ENCODE measurements at regions not wholly inside any gene's neighbourhood (a gene's known extent, or its start where the extent isn't known, plus 50 kb on each side); places are given as distances from the start of the nearest gene placed in this dataset.

DNA sequence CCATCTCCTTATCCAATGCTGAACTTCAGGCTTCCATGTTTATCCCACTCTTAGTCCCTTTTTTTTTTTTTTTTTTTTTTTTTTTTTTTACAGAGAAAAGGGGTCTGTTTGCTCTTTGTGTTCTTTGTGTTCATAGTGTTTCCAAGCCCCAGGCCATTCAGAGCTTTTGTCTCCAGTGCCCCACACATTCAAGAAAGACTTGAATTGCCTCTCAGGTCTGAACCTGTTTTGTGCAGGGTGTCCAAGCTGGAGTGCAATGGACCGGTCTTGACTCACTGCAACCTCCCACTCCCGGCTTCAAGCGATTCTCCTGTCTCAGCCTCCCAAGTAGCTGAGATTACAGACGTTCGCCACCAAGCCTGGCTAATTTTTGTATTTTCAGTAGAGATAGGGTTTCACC is 191.2 kb downstream of the PALM2AKAP2 start:
- intact Hi-C loops (cut with DNase I, micrococcal nuclease) = no loop called here
- DNase-seq (no peak), ATAC-seq (no peak)
- TF ChIP-seq, protein P1, sequence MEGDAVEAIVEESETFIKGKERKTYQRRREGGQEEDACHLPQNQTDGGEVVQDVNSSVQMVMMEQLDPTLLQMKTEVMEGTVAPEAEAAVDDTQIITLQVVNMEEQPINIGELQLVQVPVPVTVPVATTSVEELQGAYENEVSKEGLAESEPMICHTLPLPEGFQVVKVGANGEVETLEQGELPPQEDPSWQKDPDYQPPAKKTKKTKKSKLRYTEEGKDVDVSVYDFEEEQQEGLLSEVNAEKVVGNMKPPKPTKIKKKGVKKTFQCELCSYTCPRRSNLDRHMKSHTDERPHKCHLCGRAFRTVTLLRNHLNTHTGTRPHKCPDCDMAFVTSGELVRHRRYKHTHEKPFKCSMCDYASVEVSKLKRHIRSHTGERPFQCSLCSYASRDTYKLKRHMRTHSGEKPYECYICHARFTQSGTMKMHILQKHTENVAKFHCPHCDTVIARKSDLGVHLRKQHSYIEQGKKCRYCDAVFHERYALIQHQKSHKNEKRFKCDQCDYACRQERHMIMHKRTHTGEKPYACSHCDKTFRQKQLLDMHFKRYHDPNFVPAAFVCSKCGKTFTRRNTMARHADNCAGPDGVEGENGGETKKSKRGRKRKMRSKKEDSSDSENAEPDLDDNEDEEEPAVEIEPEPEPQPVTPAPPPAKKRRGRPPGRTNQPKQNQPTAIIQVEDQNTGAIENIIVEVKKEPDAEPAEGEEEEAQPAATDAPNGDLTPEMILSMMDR (IDR thresholded peaks at IDR 0.05) = no peak
- Histone ChIP-seq H3K36me3 (ENCODE audit: low read depth) (no peaks in the 10 kb centered on the region), H3K9me3 (no peaks in the 10 kb centered on the region), H3K4me1 (ENCODE audit: low read depth) (no peaks in the 10 kb centered on the region), H3K4me3 (no peak overlapping the region)

DNA sequence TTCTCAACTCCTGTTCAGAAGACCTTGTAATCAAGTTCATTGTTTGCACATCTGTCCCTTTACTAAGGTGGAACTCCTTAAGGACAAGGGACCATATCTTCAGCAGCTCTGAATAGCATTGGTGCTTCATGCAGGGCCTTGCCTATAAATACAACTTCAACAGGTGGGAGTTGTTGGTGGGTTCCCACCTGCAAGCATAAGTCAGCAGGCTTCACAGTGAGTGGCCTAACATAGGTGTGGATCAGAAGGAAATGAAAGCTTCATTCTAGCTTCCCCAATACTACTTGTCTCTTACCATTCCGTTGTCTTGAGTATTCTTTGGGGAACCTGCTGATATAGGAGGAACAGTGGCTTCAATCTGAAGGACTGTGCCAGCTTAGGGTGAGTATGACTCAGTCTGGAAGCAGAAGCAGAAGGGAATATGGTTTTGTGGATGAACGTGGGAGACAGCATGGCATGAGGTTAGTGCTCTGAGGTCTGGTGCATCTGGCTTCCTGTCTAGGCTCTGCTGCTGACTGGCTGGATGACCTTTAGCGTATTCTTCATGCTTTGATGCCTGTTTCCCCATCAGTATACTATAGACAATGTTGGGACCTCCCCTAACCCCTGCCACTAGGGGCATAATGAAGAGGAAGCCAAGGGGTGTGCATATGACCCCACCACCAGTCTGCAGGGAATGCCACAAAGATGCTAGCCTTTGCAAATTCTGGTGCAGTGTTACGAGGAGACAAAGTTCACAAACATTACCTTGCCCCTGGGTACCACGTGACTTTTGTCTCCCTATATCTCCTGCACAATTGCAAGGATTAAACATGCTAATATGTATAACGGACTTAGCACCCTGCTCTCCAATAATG is 192.3 kb downstream of the PALM2AKAP2 start:
- no peaks in the 10 kb centered on the region for H3K36me3 ChIP-seq (ENCODE audit: low read depth)
- ATAC-seq (peak; percentile 60), DNase-seq (no peak)
- no peaks in the 10 kb centered on the region for H3K9me3 ChIP-seq
- TF ChIP-seq, protein P1 (IDR thresholded peaks at IDR 0.05) = no peak
- H3K4me1 ChIP-seq (ENCODE audit: low read depth) = no peaks in the 10 kb centered on the region
- intact Hi-C loops (cut with DNase I, micrococcal nuclease) = no loop called here
- H3K4me3 ChIP-seq = no peak overlapping the region

DNA sequence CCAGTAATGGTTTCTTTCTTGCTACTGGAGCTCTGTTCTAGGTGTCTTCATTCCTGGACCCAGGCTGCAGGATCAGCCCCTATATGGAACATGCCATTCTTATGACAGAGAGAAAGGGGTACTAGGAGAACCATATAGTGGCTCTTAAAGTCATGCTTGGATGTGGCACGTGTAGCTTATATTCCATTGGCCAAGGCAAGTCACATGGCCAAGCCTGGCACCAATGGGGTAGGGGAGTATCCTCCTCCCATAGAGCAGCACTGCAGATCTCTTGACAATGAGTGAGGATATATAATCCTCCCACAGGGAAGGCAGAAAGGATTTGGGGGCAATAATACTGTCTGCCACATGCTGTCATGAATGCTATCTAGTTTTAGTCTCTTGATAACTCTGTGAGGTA is 193.3 kb downstream of the PALM2AKAP2 start:
- H3K9me3 ChIP-seq = no peaks in the 10 kb centered on the region
- H3K4me1 ChIP-seq (ENCODE audit: low read depth) = no peaks in the 10 kb centered on the region
- intact Hi-C loops (cut with DNase I, micrococcal nuclease) = no loop called here
- ATAC-seq = no peak
- H3K36me3 ChIP-seq (ENCODE audit: low read depth) = no peaks in the 10 kb centered on the region
- no peak overlapping the region for H3K4me3 ChIP-seq
- TF ChIP-seq, protein P1 (IDR thresholded peaks at IDR 0.05) = no peak
- no peak for DNase-seq

DNA sequence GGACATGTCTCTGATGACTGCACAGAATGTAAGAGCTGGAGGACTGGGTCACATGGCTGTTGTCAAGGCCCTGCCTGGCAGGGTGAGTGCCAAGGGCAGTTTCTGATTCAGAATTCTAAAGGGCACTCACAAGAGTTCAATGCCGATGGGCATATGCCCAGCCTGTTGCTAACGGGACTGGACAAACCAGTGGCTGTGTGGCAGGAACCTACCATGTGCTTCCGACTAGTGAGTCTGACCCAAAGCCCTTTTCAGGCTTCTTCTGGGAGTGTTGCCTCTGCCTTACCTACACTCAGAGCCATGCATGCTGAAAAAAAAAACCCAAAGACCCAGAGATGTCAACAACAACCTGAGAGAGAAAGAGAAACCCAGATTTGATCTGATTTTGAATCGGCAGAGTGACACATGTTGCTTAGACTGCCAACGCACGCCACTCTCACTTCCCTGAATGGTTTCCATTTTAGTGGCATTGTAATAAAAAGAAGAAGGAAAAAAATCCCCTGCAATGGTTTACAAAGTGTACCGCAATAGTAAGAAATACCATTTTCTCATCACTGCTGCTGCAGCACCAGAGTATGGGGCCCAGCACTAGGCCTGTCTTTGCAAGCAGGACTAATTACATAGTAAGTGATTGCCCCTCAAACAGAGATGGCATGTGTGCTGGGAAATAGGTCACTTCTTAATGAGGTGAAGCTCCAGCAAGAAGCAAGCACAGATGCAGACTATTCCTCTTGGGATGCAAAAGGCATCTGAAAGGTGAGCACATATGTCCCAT is 194.3 kb downstream of the PALM2AKAP2 start:
- ATAC-seq (peak; percentile 67), DNase-seq (peak in 1 of 3 donors; percentile 53)
- intact Hi-C loops (cut with DNase I, micrococcal nuclease) = no loop called here
- Histone ChIP-seq H3K9me3 (no peaks in the 10 kb centered on the region), H3K4me3 (no peak overlapping the region), H3K36me3 (ENCODE audit: low read depth) (no peaks in the 10 kb centered on the region), H3K4me1 (ENCODE audit: low read depth) (no peaks in the 10 kb centered on the region)
- TF ChIP-seq, protein P1 (IDR thresholded peaks at IDR 0.05) = no peak

DNA sequence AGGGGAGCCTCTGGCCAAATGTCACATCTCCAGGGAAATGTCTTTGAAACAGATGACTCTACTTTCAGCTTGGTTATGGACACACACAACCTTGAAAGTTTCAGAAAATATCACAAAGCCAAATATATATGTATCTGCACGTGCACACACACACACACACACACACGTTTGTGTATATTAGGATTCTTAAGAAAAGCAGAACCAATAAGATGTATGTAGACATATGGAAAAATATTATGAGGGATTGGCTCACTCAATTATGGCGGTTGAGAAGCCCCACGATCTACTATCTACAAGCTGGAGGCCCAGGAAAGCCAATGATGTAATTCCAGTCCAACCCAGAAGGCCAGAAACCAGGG is 194.9 kb downstream of the PALM2AKAP2 start:
- ATAC-seq (no peak), DNase-seq (no peak)
- intact Hi-C loops (cut with DNase I, micrococcal nuclease) = no loop called here
- Histone ChIP-seq H3K9me3 (no peaks in the 10 kb centered on the region), H3K36me3 (ENCODE audit: low read depth) (no peaks in the 10 kb centered on the region), H3K4me3 (no peak overlapping the region), H3K4me1 (ENCODE audit: low read depth) (no peaks in the 10 kb centered on the region)
- TF ChIP-seq, protein P1 (IDR thresholded peaks at IDR 0.05) = no peak

All from mucosa of descending colon (tissue), 3 donors.